Calu3 (cell line): ENCODE measurements at regions not wholly inside any gene's neighbourhood (a gene's known extent, or its start where the extent isn't known, plus 50 kb on each side); places are given as distances from the start of the nearest gene placed in this dataset.
A peak's percentile ranks its signal among the peaks of the same experiment; 100 is the strongest.
"Not testable (repeated sequence)": the region's sequence is repeated elsewhere in the genome, so short reads cannot be mapped to it uniquely, and the experiment has no call there.

Source experiments
- BruUV-seq: library from RNA; stranded (reverse); fragments of 400-500 nt; replicated peaks from 2 replicates; lab custom pipeline; 2021; lab: Mats Ljungman, UMichigan
- CTCF ChIA-PET: fragments of 300-600 bp; sonication (Branson Sonifier 250); formaldehyde crosslinking; loops from one replicate; lab custom pipeline; 2022; ENCODE audit warnings: antibody characterized with exemption; lab: Charles Lee
- DNase-seq: peaks from one replicate; pipeline ENCODE4 v3.0.0; 2022
- H3K27ac Mint-ChIP-seq: one replicate; pipeline ENCODE4 v1.8.0; 2022; ENCODE audit warnings: mixed read lengths; ENCODE audit not compliant: unreplicated experiment
- H3K27me3 Mint-ChIP-seq: one replicate; pipeline ENCODE4 v1.8.0; 2022; ENCODE audit warnings: mixed read lengths; ENCODE audit not compliant: unreplicated experiment
- H3K36me3 Mint-ChIP-seq: one replicate; pipeline ENCODE4 v1.8.0; 2022; ENCODE audit warnings: mild to moderate bottlenecking, moderate library complexity, mixed read lengths; ENCODE audit not compliant: insufficient read depth, unreplicated experiment
- H3K4me1 Mint-ChIP-seq: one replicate; pipeline ENCODE4 v1.8.0; 2022; ENCODE audit warnings: mild to moderate bottlenecking, low read depth, mixed read lengths; ENCODE audit not compliant: unreplicated experiment
- H3K4me3 Mint-ChIP-seq: one replicate; pipeline ENCODE4 v1.8.0; 2022; ENCODE audit warnings: mild to moderate bottlenecking, low read depth, moderate library complexity, mixed read lengths; ENCODE audit not compliant: unreplicated experiment
- H3K9me3 Mint-ChIP-seq: one replicate; pipeline ENCODE4 v1.8.0; 2022; ENCODE audit warnings: low read depth, mixed read lengths; ENCODE audit not compliant: unreplicated experiment
- CTCF ChIP-seq: fragments of 200-600 bp; IDR thresholded peaks from one replicate; pipeline ENCODE4 v1.8.0; 2022; ENCODE audit warnings: antibody characterized with exemption; ENCODE audit not compliant: unreplicated experiment
- intact Hi-C: fragments of 100-400 bp; cut with micrococcal nuclease; formaldehyde crosslinking; loops from one replicate; pipeline ENCODE4 v1.10.0; 2022; ENCODE audit not compliant: unreplicated experiment

- H3K27me3 Mint-ChIP-seq, result no peaks in the 10 kb centered on the region
- peaks cover 6% of the 10 kb centered on the region for H3K36me3 Mint-ChIP-seq
- peak; percentile 24 for DNase-seq
- H3K4me1 Mint-ChIP-seq, result peaks cover 18% of the 10 kb centered on the region
- BruUV-seq, result no TSS peak
- CTCF ChIA-PET, result no interaction called here
- no peaks in the 10 kb centered on the region for H3K9me3 Mint-ChIP-seq
- no peak overlapping the region for H3K27ac Mint-ChIP-seq
- intact Hi-C loops, result loop anchor here (10.0 kb wide), 1 partner anchor 64 kb away; no protein-coding TSS in a partner anchor
- TF ChIP-seq CTCF, result no peak
- H3K4me3 Mint-ChIP-seq, result no peak overlapping the region
These were observed 85.0 kb upstream of the KIF5B start for GRCh38 chr10:32141018-32141807.

- TF ChIP-seq CTCF, result no peak
- CTCF ChIA-PET, result no interaction called here
These were observed 84.2 kb upstream of the KIF5B start for GRCh38 chr10:32140403-32140802.

GRCh38 chr10:32139223-32140073 lies 83.2 kb upstream of the KIF5B start:
- CTCF ChIA-PET, result interaction anchor here (0.5 to 1.1 kb wide), 6 partner anchors 26 to 226 kb away, joined by 3 to 6 read pairs (median 3); no protein-coding TSS in a partner anchor
- no TSS peak for BruUV-seq
- H3K4me1 Mint-ChIP-seq, result peaks cover 18% of the 10 kb centered on the region
- H3K9me3 Mint-ChIP-seq, result no peaks in the 10 kb centered on the region
- peak; percentile 85 for DNase-seq
- H3K27ac Mint-ChIP-seq, result peak overlapping the region; percentile 66
- no peaks in the 10 kb centered on the region for H3K27me3 Mint-ChIP-seq
- peak overlapping the region; percentile 7 for H3K4me3 Mint-ChIP-seq
- no peak for TF ChIP-seq CTCF
- intact Hi-C loops, result loop anchor here (10.0 kb wide), 1 partner anchor 65 kb away; no protein-coding TSS in a partner anchor
- peaks cover 6% of the 10 kb centered on the region for H3K36me3 Mint-ChIP-seq

More at GRCh38 chr10:32140403-32140802, 84.2 kb upstream of the KIF5B start:
- no peaks in the 10 kb centered on the region for H3K9me3 Mint-ChIP-seq
- DNase-seq, result no peak
- intact Hi-C loops, result loop anchor here (10.0 kb wide), 1 partner anchor 64 kb away; no protein-coding TSS in a partner anchor
- peaks cover 18% of the 10 kb centered on the region for H3K4me1 Mint-ChIP-seq
- H3K27ac Mint-ChIP-seq, result no peak overlapping the region
- peaks cover 6% of the 10 kb centered on the region for H3K36me3 Mint-ChIP-seq
- H3K27me3 Mint-ChIP-seq, result no peaks in the 10 kb centered on the region
- no peak overlapping the region for H3K4me3 Mint-ChIP-seq
- no TSS peak for BruUV-seq

- BruUV-seq, H3K27ac Mint-ChIP-seq: not testable (repeated sequence)
These were observed 80.7 kb upstream of the KIF5B start for GRCh38 chr10:32136927-32137326.

GRCh38 chr10:32135796-32136195 lies 79.6 kb upstream of the KIF5B start:
- H3K4me3 Mint-ChIP-seq, H3K9me3 Mint-ChIP-seq, CTCF ChIA-PET, DNase-seq, intact Hi-C loops, H3K27me3 Mint-ChIP-seq, H3K27ac Mint-ChIP-seq, H3K36me3 Mint-ChIP-seq, BruUV-seq: not testable (repeated sequence)
- H3K4me1 Mint-ChIP-seq, result peaks cover 20% of the 10 kb centered on the region

More at GRCh38 chr10:32136927-32137326, 80.7 kb upstream of the KIF5B start:
- DNase-seq, H3K36me3 Mint-ChIP-seq, H3K4me3 Mint-ChIP-seq, H3K27me3 Mint-ChIP-seq, intact Hi-C loops, H3K9me3 Mint-ChIP-seq: not testable (repeated sequence)
- CTCF ChIA-PET, result interaction anchor here (0.6 kb wide), 1 partner anchor 1252 kb away, joined by 3 read pairs; no protein-coding TSS in a partner anchor
- H3K4me1 Mint-ChIP-seq, result peaks cover 21% of the 10 kb centered on the region
